A549 (cell line): ENCODE measurements at regions not wholly inside any gene's neighbourhood (a gene's known extent, or its start where the extent isn't known, plus 50 kb on each side); places are given as distances from the start of the nearest gene placed in this dataset.

Experiments
- EP300 ChIP-seq, 2 experiments: fragments of >200 bp; sonication (Bioruptor Twin); formaldehyde crosslinking; IDR thresholded peaks; 2 replicates in 1 of 2; 3 replicates in 1 of 2; pipeline ENCODE4 v1.6.1; 2016 to 2017
- HOXB13 ChIP-seq: fragments of 250-450 bp; sonication (Bioruptor Pico); IDR thresholded peaks from 2 replicates; pipeline ENCODE4 v1.5.0; 2020; ENCODE audit warnings: low read depth, mild to moderate bottlenecking, moderate library complexity
- MAX ChIP-seq: IDR thresholded peaks from 2 replicates; pipeline ENCODE4 v1.6.1; 2012
- NFE2L2 ChIP-seq: fragments of 150-350 bp; conservative IDR thresholded peaks from 2 replicates; pipeline ENCODE4 v1.6.1; 2014; ENCODE audit warnings: low read length
- PBX3 ChIP-seq: IDR thresholded peaks from 2 replicates; pipeline ENCODE4 v1.6.1; 2012
- POLR2AphosphoS2 ChIP-seq: conservative IDR thresholded peaks from 2 replicates; pipeline ENCODE4 v1.6.1; 2012; ENCODE audit warnings: low read length, improper control_type of control experiment, inconsistent platforms
- RAD21 ChIP-seq, 2 experiments: fragments of >200 bp in 1 of 2; sonication (Bioruptor Twin) in 1 of 2; formaldehyde crosslinking in 1 of 2; IDR thresholded peaks in 1 of 2; conservative IDR thresholded peaks in 1 of 2; 2 replicates in 1 of 2; 3 replicates in 1 of 2; pipeline ENCODE4 v1.6.1; 2012 to 2018; ENCODE audit warnings: inconsistent platforms in 1 of 2
- USF2 ChIP-seq: fragments of 450-650 bp; IDR thresholded peaks from 2 replicates; pipeline ENCODE4 v1.6.1; 2014; ENCODE audit warnings: antibody characterized with exemption
- TF ChIP-seq, protein P1 (sequence below): fragments of >200 bp; sonication (Bioruptor Twin); formaldehyde crosslinking; IDR thresholded peaks from 3 replicates; pipeline ENCODE4 v1.5.1; 2016

- TF ChIP-seq EP300 (IDR thresholded peaks at IDR 0.05) (no peak), MAX (no peak), RAD21 (conservative IDR thresholded peaks at IDR 0.05 in 1 of 2, IDR thresholded peaks at IDR 0.05 in 1 of 2) (no peak), HOXB13 (CRISPR knock-in tag) (no peak), PBX3 (no peak), USF2 (no peak), POLR2AphosphoS2 (no peak), NFE2L2 (no peak)
- TF ChIP-seq, protein P1, sequence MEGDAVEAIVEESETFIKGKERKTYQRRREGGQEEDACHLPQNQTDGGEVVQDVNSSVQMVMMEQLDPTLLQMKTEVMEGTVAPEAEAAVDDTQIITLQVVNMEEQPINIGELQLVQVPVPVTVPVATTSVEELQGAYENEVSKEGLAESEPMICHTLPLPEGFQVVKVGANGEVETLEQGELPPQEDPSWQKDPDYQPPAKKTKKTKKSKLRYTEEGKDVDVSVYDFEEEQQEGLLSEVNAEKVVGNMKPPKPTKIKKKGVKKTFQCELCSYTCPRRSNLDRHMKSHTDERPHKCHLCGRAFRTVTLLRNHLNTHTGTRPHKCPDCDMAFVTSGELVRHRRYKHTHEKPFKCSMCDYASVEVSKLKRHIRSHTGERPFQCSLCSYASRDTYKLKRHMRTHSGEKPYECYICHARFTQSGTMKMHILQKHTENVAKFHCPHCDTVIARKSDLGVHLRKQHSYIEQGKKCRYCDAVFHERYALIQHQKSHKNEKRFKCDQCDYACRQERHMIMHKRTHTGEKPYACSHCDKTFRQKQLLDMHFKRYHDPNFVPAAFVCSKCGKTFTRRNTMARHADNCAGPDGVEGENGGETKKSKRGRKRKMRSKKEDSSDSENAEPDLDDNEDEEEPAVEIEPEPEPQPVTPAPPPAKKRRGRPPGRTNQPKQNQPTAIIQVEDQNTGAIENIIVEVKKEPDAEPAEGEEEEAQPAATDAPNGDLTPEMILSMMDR: no peak
These were observed 57.1 kb upstream of the CITED2 start for GRCh38 chr6:139431602-139431956.
